ENCODE measurements at regions not wholly inside any gene's neighbourhood (a gene's known extent, or its start where the extent isn't known, plus 50 kb on each side); places are given as distances from the start of the nearest gene placed in this dataset.

GRCh38 chr5:13027874-13028273, 916.6 kb downstream of the DNAH5 start:
- TF ChIP-seq MAX (IDR thresholded peaks at IDR 0.05; ENCODE audit: low read depth, low read length) (no peak), CTCF (IDR thresholded peaks at IDR 0.05; ENCODE audit: low read depth, low read length) (no peak), MYC (IDR thresholded peaks at IDR 0.05; ENCODE audit: low read depth, low read length) (no peak), POLR2A (IDR thresholded peaks at IDR 0.05; ENCODE audit: extremely low read depth, insufficient read length) (no peak)
- no peak for DNase-seq (ENCODE audit: low read depth)
- no peak overlapping the region for H3K4me3 ChIP-seq (ENCODE audit: low read depth, low read length)

GRCh38 chr5:13019729-13020128, 924.8 kb downstream of the DNAH5 start:
- DNase-seq (ENCODE audit: low read depth), result no peak
- no peak for TF ChIP-seq MAX (IDR thresholded peaks at IDR 0.05; ENCODE audit: low read depth, low read length)
- TF ChIP-seq CTCF (IDR thresholded peaks at IDR 0.05; ENCODE audit: low read depth, low read length), result no peak
- TF ChIP-seq MYC (IDR thresholded peaks at IDR 0.05; ENCODE audit: low read depth, low read length), result no peak
- TF ChIP-seq POLR2A (IDR thresholded peaks at IDR 0.05; ENCODE audit: extremely low read depth, insufficient read length), result no peak
- H3K4me3 ChIP-seq (ENCODE audit: low read depth, low read length), result no peak overlapping the region

GRCh38 chr5:13003457-13003856, 941.0 kb downstream of the DNAH5 start:
- no peak for DNase-seq (ENCODE audit: low read depth)
- TF ChIP-seq MYC (IDR thresholded peaks at IDR 0.05; ENCODE audit: low read depth, low read length) (no peak), POLR2A (IDR thresholded peaks at IDR 0.05; ENCODE audit: extremely low read depth, insufficient read length) (no peak), MAX (IDR thresholded peaks at IDR 0.05; ENCODE audit: low read depth, low read length) (no peak), CTCF (IDR thresholded peaks at IDR 0.05; ENCODE audit: low read depth, low read length) (no peak)
- no peak overlapping the region for H3K4me3 ChIP-seq (ENCODE audit: low read depth, low read length)

GRCh38 chr5:12999667-13000066, 944.8 kb downstream of the DNAH5 start:
- TF ChIP-seq CTCF (IDR thresholded peaks at IDR 0.05; ENCODE audit: low read depth, low read length) (no peak), MAX (IDR thresholded peaks at IDR 0.05; ENCODE audit: low read depth, low read length) (no peak), MYC (IDR thresholded peaks at IDR 0.05; ENCODE audit: low read depth, low read length) (no peak), POLR2A (IDR thresholded peaks at IDR 0.05; ENCODE audit: extremely low read depth, insufficient read length) (no peak)
- H3K4me3 ChIP-seq (ENCODE audit: low read depth, low read length), result no peak overlapping the region
- DNase-seq (ENCODE audit: low read depth), result no peak

- no peak overlapping the region for H3K4me3 ChIP-seq (ENCODE audit: low read depth, low read length)
- TF ChIP-seq POLR2A (IDR thresholded peaks at IDR 0.05; ENCODE audit: extremely low read depth, insufficient read length) (no peak), MAX (IDR thresholded peaks at IDR 0.05; ENCODE audit: low read depth, low read length) (no peak), MYC (IDR thresholded peaks at IDR 0.05; ENCODE audit: low read depth, low read length) (no peak), CTCF (IDR thresholded peaks at IDR 0.05; ENCODE audit: low read depth, low read length) (no peak)
- DNase-seq (ENCODE audit: low read depth), result no peak
Observed at GRCh38 chr5:12985142-12985541, 959.3 kb downstream of the DNAH5 start.

GRCh38 chr5:12974856-12975255, 969.6 kb downstream of the DNAH5 start:
- TF ChIP-seq MAX (IDR thresholded peaks at IDR 0.05; ENCODE audit: low read depth, low read length) (no peak), MYC (IDR thresholded peaks at IDR 0.05; ENCODE audit: low read depth, low read length) (no peak), POLR2A (IDR thresholded peaks at IDR 0.05; ENCODE audit: extremely low read depth, insufficient read length) (no peak), CTCF (IDR thresholded peaks at IDR 0.05; ENCODE audit: low read depth, low read length) (no peak)
- DNase-seq (ENCODE audit: low read depth), result no peak
- H3K4me3 ChIP-seq (ENCODE audit: low read depth, low read length), result no peak overlapping the region
